NT2/D1 (cell line): ENCODE measurements at regions not wholly inside any gene's neighbourhood (a gene's known extent, or its start where the extent isn't known, plus 50 kb on each side); places are given as distances from the start of the nearest gene placed in this dataset.

Experiments used
- SUZ12 ChIP-seq: IDR thresholded peaks from 2 replicates; pipeline ENCODE4 v1.6.1; 2011; ENCODE audit not compliant: insufficient read length, insufficient read depth; ENCODE audit errors: extremely low read depth
- YY1 ChIP-seq: IDR thresholded peaks from 2 replicates; pipeline ENCODE4 v1.6.1; 2011; ENCODE audit not compliant: insufficient read length, insufficient read depth
- ZNF274 ChIP-seq: IDR thresholded peaks from 2 replicates; pipeline ENCODE4 v1.6.1; 2011; ENCODE audit warnings: mild to moderate bottlenecking, low read depth, low read length

GRCh38 chrX:63920875-63921274 lies 135.9 kb upstream of the ARHGEF9 start:
- TF ChIP-seq SUZ12 (no peak), YY1 (no peak), ZNF274 (no peak)
